H1 (cell line): ENCODE measurements at regions not wholly inside any gene's neighbourhood (a gene's known extent, or its start where the extent isn't known, plus 50 kb on each side); places are given as distances from the start of the nearest gene placed in this dataset.

ENCODE experiments used
- CTCF ChIA-PET: fragments of 300-600 bp; sonication (Branson Sonifier 250); formaldehyde crosslinking; loops from one replicate; lab custom pipeline; 2021; ENCODE audit not compliant: partially characterized antibody; lab: Charles Lee
- POLR2A ChIA-PET: fragments of 300-600 bp; sonication (Branson Sonifier 250); formaldehyde crosslinking; loops from one replicate; lab custom pipeline; 2021; ENCODE audit warnings: inconsistent platforms; ENCODE audit not compliant: partially characterized antibody; lab: Charles Lee
- DNase-seq, 2 experiments: peaks; one replicate each; pipeline versions ENCODE4 v3.0.0 to v3.0.0-alpha.2; 2010 to 2022; ENCODE audit warnings: low spot score in 2 of 2, low read depth in 1 of 2, mixed read lengths in 1 of 2
- FAIRE-seq: peaks from 2 replicates; lab custom pipeline; 2011; peaks lifted over from hg19 to GRCh38; lab: Jason Lieb, UNC
- H2AFZ ChIP-seq: 2 replicates; pipeline ENCODE4 v1.8.1; 2012; ENCODE audit warnings: low read length, inconsistent platforms
- H2AK5ac ChIP-seq: 2 replicates; pipeline ENCODE4 v1.6.1; 2013; ENCODE audit warnings: low read depth, low read length
- H2BK120ac ChIP-seq: replicated peaks from 2 replicates; pipeline ENCODE3; 2013; ENCODE audit warnings: low read depth, low read length, inconsistent platforms
- H2BK12ac ChIP-seq: 2 replicates; pipeline ENCODE4 v1.6.1; 2013; ENCODE audit warnings: low read depth, low read length
- H2BK15ac ChIP-seq: 2 replicates; pipeline ENCODE4 v1.6.1; 2013; ENCODE audit warnings: low read length
- H2BK20ac ChIP-seq: 2 replicates; pipeline ENCODE4 v1.6.1; 2013; ENCODE audit warnings: low read length
- H2BK5ac ChIP-seq: 2 replicates; pipeline ENCODE4 v1.6.1; 2013; ENCODE audit warnings: low read depth, low read length
- H3K14ac ChIP-seq: 2 replicates; pipeline ENCODE4 v1.6.1; 2013; ENCODE audit warnings: inconsistent platforms; ENCODE audit not compliant: insufficient read length
- H3K18ac ChIP-seq: 2 replicates; pipeline ENCODE4 v1.6.1; 2013; ENCODE audit warnings: low read length; ENCODE audit errors: extremely low read depth
- H3K23ac ChIP-seq: 2 replicates; pipeline ENCODE4 v1.6.1; 2013; ENCODE audit warnings: inconsistent platforms; ENCODE audit not compliant: insufficient read length
- H3K23me2 ChIP-seq: 2 replicates; pipeline ENCODE4 v1.6.1; 2013; ENCODE audit warnings: low read depth, low read length
- H3K27ac ChIP-seq: 2 replicates; pipeline ENCODE4 v1.6.1; 2011; ENCODE audit warnings: low read depth, low read length, inconsistent platforms
- H3K27me3 ChIP-seq, 4 experiments: replicated peaks in 1 of 4; 1 replicate in 1 of 4; 2 replicates in 3 of 4; pipeline versions ENCODE4 v1.6.1 to v1.8.1; 2011 to 2013; ENCODE audit warnings: low read length in 3 of 4, mild to moderate bottlenecking in 3 of 4, inconsistent platforms in 2 of 4, mixed read lengths in 2 of 4, moderate library complexity in 1 of 4; ENCODE audit not compliant: control insufficient read depth in 3 of 4, insufficient read depth in 3 of 4; ENCODE audit errors: extremely low read depth in 1 of 4
- H3K36me3 ChIP-seq, 4 experiments: 2 replicates each; pipeline versions ENCODE4 v1.6.1 to v1.8.1; 2011 to 2013; ENCODE audit warnings: mild to moderate bottlenecking in 4 of 4, low read length in 3 of 4, moderate library complexity in 2 of 4, control low read depth in 1 of 4, inconsistent platforms in 1 of 4; ENCODE audit not compliant: insufficient read depth in 4 of 4, control insufficient read depth in 2 of 4
- H3K4ac ChIP-seq: replicated peaks from 2 replicates; pipeline ENCODE3; 2013; ENCODE audit warnings: low read length, low read depth, mixed read lengths, inconsistent platforms; ENCODE audit not compliant: insufficient read length
- H3K4me1 ChIP-seq, 4 experiments: replicated peaks in 1 of 4; 1 replicate in 1 of 4; 2 replicates in 3 of 4; pipeline versions ENCODE4 v1.6.1 to v1.8.1; 2011 to 2013; ENCODE audit warnings: low read length in 3 of 4, inconsistent platforms in 2 of 4, mixed read lengths in 1 of 4; ENCODE audit not compliant: insufficient read depth in 4 of 4, control insufficient read depth in 3 of 4
- H3K4me2 ChIP-seq, 2 experiments: 2 replicates each; pipeline versions ENCODE4 v1.6.1 to v1.8.1; 2011 to 2013; ENCODE audit warnings: low read depth in 2 of 2, low read length in 2 of 2, control low read depth in 1 of 2, inconsistent platforms in 1 of 2, mild to moderate bottlenecking in 1 of 2; ENCODE audit not compliant: insufficient read depth in 1 of 2
- H3K4me3 ChIP-seq, 4 experiments: fragments of 200-600, 300-600 bp in 1 of 4; sonication (generic), shearing (Covaris generic), sonication (Bioruptor Twin) in 1 of 4; 2 replicates each; pipeline versions ENCODE4 v1.5.1 to v1.8.1; 2011 to 2016; ENCODE audit warnings: low read length in 4 of 4, low read depth in 3 of 4, control low read depth in 2 of 4, inconsistent platforms in 2 of 4, mild to moderate bottlenecking in 2 of 4, mixed read lengths in 1 of 4, moderate library complexity in 1 of 4; ENCODE audit not compliant: insufficient read depth in 2 of 4; ENCODE audit errors: extremely low read depth in 1 of 4
- H3K56ac ChIP-seq: replicated peaks from 2 replicates; pipeline ENCODE3; 2013; ENCODE audit warnings: low read depth, mild to moderate bottlenecking, mixed read lengths, low read length, inconsistent platforms; ENCODE audit not compliant: insufficient read length
- H3K79me1 ChIP-seq: 2 replicates; pipeline ENCODE4 v1.6.1; 2013; ENCODE audit warnings: low read depth, low read length, control low read depth
- H3K79me2 ChIP-seq, 2 experiments: 2 replicates each; pipeline versions ENCODE4 v1.6.1 to v1.8.1; 2012 to 2013; ENCODE audit warnings: low read length in 2 of 2, mild to moderate bottlenecking in 2 of 2, inconsistent platforms in 1 of 2; ENCODE audit not compliant: insufficient read depth in 2 of 2, control insufficient read depth in 1 of 2
- H3K9ac ChIP-seq, 4 experiments: replicated peaks in 1 of 4; 1 replicate in 1 of 4; 2 replicates in 3 of 4; pipeline versions ENCODE4 v1.6.1 to v1.8.1; 2011 to 2013; ENCODE audit warnings: low read depth in 3 of 4, low read length in 3 of 4, control low read depth in 2 of 4, mild to moderate bottlenecking in 2 of 4, moderate library complexity in 2 of 4, inconsistent platforms in 1 of 4; ENCODE audit errors: extremely low read depth in 1 of 4
- H3K9me3 ChIP-seq, 2 experiments: 2 replicates each; pipeline versions ENCODE4 v1.6.1 to v1.8.1; 2012 to 2013; ENCODE audit warnings: mild to moderate bottlenecking in 2 of 2, moderate library complexity in 2 of 2, control low read depth in 1 of 2, inconsistent platforms in 1 of 2, low read depth in 1 of 2, low read length in 1 of 2, mixed read lengths in 1 of 2; ENCODE audit not compliant: insufficient read depth in 2 of 2
- H4K20me1 ChIP-seq, 2 experiments: replicated peaks in 1 of 2; 2 replicates each; pipeline versions ENCODE3 to v1.8.1; 2011 to 2013; ENCODE audit warnings: inconsistent platforms in 2 of 2, low read length in 2 of 2, mild to moderate bottlenecking in 1 of 2; ENCODE audit not compliant: insufficient read depth in 2 of 2, control insufficient read depth in 1 of 2
- H4K5ac ChIP-seq: 2 replicates; pipeline ENCODE4 v1.6.1; 2013; ENCODE audit warnings: low read length, low read depth, mixed read lengths, inconsistent platforms; ENCODE audit not compliant: insufficient read length
- H4K8ac ChIP-seq: 2 replicates; pipeline ENCODE4 v1.8.0; 2013; ENCODE audit warnings: mild to moderate bottlenecking, moderate library complexity, low read length, inconsistent platforms; ENCODE audit not compliant: insufficient read depth; ENCODE audit errors: extremely low read depth
- H4K91ac ChIP-seq: replicated peaks from 2 replicates; pipeline ENCODE3; 2013; ENCODE audit warnings: low read length, mixed read lengths, inconsistent platforms; ENCODE audit not compliant: insufficient read length
- CBX8 ChIP-seq: fragments of 300-800, 300-1000 bp; sonication (generic); IDR thresholded peaks from 2 replicates; pipeline ENCODE4 v1.7.1; 2016; ENCODE audit warnings: low read depth, low read length, borderline replicate concordance
- CHD2 ChIP-seq: IDR thresholded peaks from 2 replicates; pipeline ENCODE4 v1.6.1; 2012; ENCODE audit warnings: low read length, improper control_type of control experiment
- CREB1 ChIP-seq: IDR thresholded peaks from 2 replicates; pipeline ENCODE4 v1.6.1; 2012; ENCODE audit warnings: inconsistent platforms
- EGR1 ChIP-seq: IDR thresholded peaks from 2 replicates; pipeline ENCODE4 v1.6.1; 2011; ENCODE audit warnings: low read depth, low read length, borderline replicate concordance
- KDM4A ChIP-seq: IDR thresholded peaks from one replicate; pipeline ENCODE4 v1.7.1; 2012; ENCODE audit warnings: low read depth, mild to moderate bottlenecking, moderate library complexity, low read length, inconsistent platforms; ENCODE audit not compliant: severe bottlenecking
- POU5F1 ChIP-seq: IDR thresholded peaks from 2 replicates; pipeline ENCODE4 v1.6.1; 2011; ENCODE audit warnings: low read depth, mild to moderate bottlenecking, low read length, moderate library complexity
- RAD21 ChIP-seq, 2 experiments: IDR thresholded peaks in 1 of 2; conservative IDR thresholded peaks in 1 of 2; 2 replicates each; pipeline ENCODE4 v1.6.1; 2011; ENCODE audit warnings: low read depth in 2 of 2, low read length in 2 of 2, improper control_type of control experiment in 1 of 2, inconsistent platforms in 1 of 2, mild to moderate bottlenecking in 1 of 2, moderate library complexity in 1 of 2
- TAF7 ChIP-seq: optimal IDR thresholded peaks from 2 replicates; pipeline ENCODE3; 2011; ENCODE audit warnings: low read depth, mild to moderate bottlenecking, inconsistent platforms, low read length, moderate library complexity, borderline replicate concordance
- TBP ChIP-seq: IDR thresholded peaks from 2 replicates; pipeline ENCODE4 v1.6.1; 2011; ENCODE audit warnings: low read depth, low read length, improper control_type of control experiment
- YY1 ChIP-seq: IDR thresholded peaks from 2 replicates; pipeline ENCODE4 v1.6.1; 2011; ENCODE audit warnings: low read depth, mild to moderate bottlenecking, low read length
- WGBS, 2 experiments: shearing (Covaris generic) in 1 of 2; methylation state at CpG; one replicate each; pipeline versions ENCODE4 v1.1.6 to v1.1.7; 2013 to 2015; ENCODE audit warnings: low lambda C conversion rate in 2 of 2, mixed read lengths in 2 of 2, inconsistent platforms in 1 of 2, low coverage in 1 of 2, missing lambda C conversion rate in 1 of 2; ENCODE audit not compliant: insufficient replicate concordance in 2 of 2, insufficient coverage in 1 of 2, insufficient read length in 1 of 2; ENCODE audit errors: extremely low coverage in 1 of 2, missing lambda C conversion rate in 1 of 2; 5-methylcytosine and 5-hydroxymethylcytosine counted together
- TF ChIP-seq, protein P1 (sequence below): IDR thresholded peaks from 2 replicates; pipeline ENCODE4 v1.6.1; 2011; ENCODE audit warnings: low read length, improper control_type of control experiment

DNA sequence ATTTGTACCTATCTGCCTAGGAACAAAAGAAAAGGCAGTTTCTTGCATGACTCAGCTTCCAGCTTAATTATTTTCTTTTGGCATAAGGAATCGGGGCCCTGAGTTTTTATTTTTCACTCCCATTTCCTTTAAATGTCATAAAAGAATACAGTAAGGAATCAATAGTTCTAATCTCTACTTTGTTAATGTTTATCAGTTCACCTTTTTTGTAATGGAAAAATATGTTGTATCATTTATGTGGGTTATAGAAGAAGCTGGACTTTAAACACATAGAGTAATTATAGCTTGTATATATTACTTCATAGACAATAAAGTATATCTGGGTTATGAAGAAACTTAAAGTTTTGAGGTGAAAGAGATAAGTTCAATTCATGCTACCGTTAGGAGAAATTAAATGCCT lies 1214.8 kb upstream of the GJE1 start:
- ChIA-PET CTCF (interaction anchor here (1.4 kb wide), 1 partner anchor 11 kb away, joined by 3 read pairs; no protein-coding TSS in a partner anchor), POLR2A (no interaction called here)
- no peak overlapping the region for H2BK15ac ChIP-seq
- H2AFZ ChIP-seq = no peak overlapping the region
- H3K23ac ChIP-seq = no peak overlapping the region
- H3K4ac ChIP-seq = no peak overlapping the region
- H3K9me3 ChIP-seq = no peaks in the 10 kb centered on the region
- no peaks in the 10 kb centered on the region for H3K79me1 ChIP-seq
- H3K4me3 ChIP-seq = no peak overlapping the region
- no peak overlapping the region for H2BK5ac ChIP-seq
- no peak overlapping the region for H2BK120ac ChIP-seq
- no peak overlapping the region for H3K14ac ChIP-seq
- H3K79me2 ChIP-seq = no peaks in the 10 kb centered on the region
- no peak overlapping the region for H3K18ac ChIP-seq
- DNase-seq = no peak
- no peak overlapping the region for H3K56ac ChIP-seq
- H3K23me2 ChIP-seq = no peaks in the 10 kb centered on the region
- no peak overlapping the region for H2BK20ac ChIP-seq
- no peaks in the 10 kb centered on the region for H3K27me3 ChIP-seq
- no peak overlapping the region for H3K9ac ChIP-seq
- no peaks in the 10 kb centered on the region for H4K20me1 ChIP-seq
- TF ChIP-seq TBP (no peak), CREB1 (no peak), POU5F1 (no peak), EGR1 (no peak), CHD2 (no peak), TAF7 (no peak), RAD21 (IDR thresholded peaks at IDR 0.05 in 1 of 2, conservative IDR thresholded peaks at IDR 0.05 in 1 of 2; ENCODE audit: low read depth in 2 of 2, low read length in 2 of 2) (no peak), CBX8 (no peak), KDM4A (no peak), YY1 (no peak)
- TF ChIP-seq, protein P1, sequence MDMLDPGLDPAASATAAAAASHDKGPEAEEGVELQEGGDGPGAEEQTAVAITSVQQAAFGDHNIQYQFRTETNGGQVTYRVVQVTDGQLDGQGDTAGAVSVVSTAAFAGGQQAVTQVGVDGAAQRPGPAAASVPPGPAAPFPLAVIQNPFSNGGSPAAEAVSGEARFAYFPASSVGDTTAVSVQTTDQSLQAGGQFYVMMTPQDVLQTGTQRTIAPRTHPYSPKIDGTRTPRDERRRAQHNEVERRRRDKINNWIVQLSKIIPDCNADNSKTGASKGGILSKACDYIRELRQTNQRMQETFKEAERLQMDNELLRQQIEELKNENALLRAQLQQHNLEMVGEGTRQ = no peak
- H2BK12ac ChIP-seq = no peak overlapping the region
- no peak overlapping the region for H3K4me2 ChIP-seq
- no peaks in the 10 kb centered on the region for H3K36me3 ChIP-seq
- H4K91ac ChIP-seq = no peak overlapping the region
- no peak overlapping the region for H2AK5ac ChIP-seq
- no peak overlapping the region for H4K5ac ChIP-seq
- no peak overlapping the region for H4K8ac ChIP-seq
- no peak for FAIRE-seq
- H3K4me1 ChIP-seq = no peaks in the 10 kb centered on the region
- no peak overlapping the region for H3K27ac ChIP-seq
- WGBS, 2 experiments = 84% methylated on average over 2 of the region's 2 CpGs; no CpG with 5 or more reads in 1 of the 2 experiments
